Loucy (cell line): ENCODE measurements at regions not wholly inside any gene's neighbourhood (a gene's known extent, or its start where the extent isn't known, plus 50 kb on each side); places are given as distances from the start of the nearest gene placed in this dataset.

ENCODE experiments used
- H2AFZ ChIP-seq: fragments of 200-600 bp; sonication (generic); 2 replicates; pipeline ENCODE4 v1.6.0; 2016; ENCODE audit warnings: antibody characterized with exemption, mild to moderate bottlenecking, low read length, moderate library complexity
- H3F3A ChIP-seq: fragments of 200-600 bp; 2 replicates; pipeline ENCODE4 v1.6.0; 2016; ENCODE audit warnings: antibody characterized with exemption, low read depth, mild to moderate bottlenecking
- H3K27me3 ChIP-seq: fragments of 200-600 bp; sonication (generic); 2 replicates; pipeline ENCODE4 v1.6.1; 2014; ENCODE audit warnings: low read length, mild to moderate bottlenecking; ENCODE audit not compliant: insufficient read depth, poor library complexity, severe bottlenecking
- H3K36me3 ChIP-seq: fragments of 200-600 bp; sonication (generic); 2 replicates; pipeline ENCODE4 v1.6.1; 2016; ENCODE audit warnings: low read length; ENCODE audit not compliant: insufficient read depth
- H3K4me1 ChIP-seq: fragments of 200-600 bp; sonication (generic); 2 replicates; pipeline ENCODE4 v1.5.1; 2014; ENCODE audit warnings: low read length, mild to moderate bottlenecking; ENCODE audit not compliant: insufficient read depth, poor library complexity, severe bottlenecking
- H3K4me2 ChIP-seq: fragments of 200-600 bp; sonication (generic); 2 replicates; pipeline ENCODE4 v1.6.0; 2014; ENCODE audit warnings: antibody characterized with exemption, low read length, low read depth, mild to moderate bottlenecking; ENCODE audit not compliant: poor library complexity, severe bottlenecking
- H3K4me3 ChIP-seq: fragments of 200-600 bp; sonication (generic); 2 replicates; pipeline ENCODE4 v1.5.1; 2014; ENCODE audit warnings: low read length, mild to moderate bottlenecking, mixed read lengths; ENCODE audit not compliant: poor library complexity, severe bottlenecking
- H3K79me2 ChIP-seq: fragments of 200-600 bp; sonication (generic); 2 replicates; pipeline ENCODE4 v1.6.1; 2014; ENCODE audit warnings: low read length; ENCODE audit not compliant: insufficient read depth
- H3K9ac ChIP-seq: fragments of 200-600 bp; sonication (generic); 2 replicates; pipeline ENCODE4 v1.6.0; 2014; ENCODE audit warnings: mild to moderate bottlenecking, low read depth, low read length, moderate library complexity; ENCODE audit not compliant: poor library complexity, severe bottlenecking
- H3K9me2 ChIP-seq: fragments of 200-600 bp; sonication (generic); replicated peaks from 2 replicates; pipeline ENCODE4 v1.6.1; 2016; ENCODE audit warnings: low read depth, low read length, mixed read lengths
- H3K9me3 ChIP-seq: fragments of 200-600 bp; sonication (generic); 2 replicates; pipeline ENCODE4 v1.6.1; 2014; ENCODE audit warnings: mild to moderate bottlenecking, antibody characterized with exemption, low read length, low read depth; ENCODE audit not compliant: insufficient read depth
- H4K20me1 ChIP-seq: fragments of 200-600 bp; sonication (generic); 2 replicates; pipeline ENCODE4 v1.6.0; 2014; ENCODE audit warnings: antibody characterized with exemption, low read length, mild to moderate bottlenecking; ENCODE audit not compliant: insufficient read depth, poor library complexity, severe bottlenecking
- EZH2phosphoT487 ChIP-seq: fragments of 200-600 bp; IDR thresholded peaks from 2 replicates; pipeline ENCODE4 v1.6.1; 2018; ENCODE audit warnings: antibody characterized with exemption, mild to moderate bottlenecking, moderate library complexity, borderline replicate concordance
- TF ChIP-seq, protein P1 (sequence below): fragments of 200-600 bp; sonication (generic); conservative IDR thresholded peaks from 2 replicates; pipeline ENCODE4 v1.5.1; 2014; ENCODE audit warnings: mild to moderate bottlenecking, antibody characterized with exemption, low read length

DNA sequence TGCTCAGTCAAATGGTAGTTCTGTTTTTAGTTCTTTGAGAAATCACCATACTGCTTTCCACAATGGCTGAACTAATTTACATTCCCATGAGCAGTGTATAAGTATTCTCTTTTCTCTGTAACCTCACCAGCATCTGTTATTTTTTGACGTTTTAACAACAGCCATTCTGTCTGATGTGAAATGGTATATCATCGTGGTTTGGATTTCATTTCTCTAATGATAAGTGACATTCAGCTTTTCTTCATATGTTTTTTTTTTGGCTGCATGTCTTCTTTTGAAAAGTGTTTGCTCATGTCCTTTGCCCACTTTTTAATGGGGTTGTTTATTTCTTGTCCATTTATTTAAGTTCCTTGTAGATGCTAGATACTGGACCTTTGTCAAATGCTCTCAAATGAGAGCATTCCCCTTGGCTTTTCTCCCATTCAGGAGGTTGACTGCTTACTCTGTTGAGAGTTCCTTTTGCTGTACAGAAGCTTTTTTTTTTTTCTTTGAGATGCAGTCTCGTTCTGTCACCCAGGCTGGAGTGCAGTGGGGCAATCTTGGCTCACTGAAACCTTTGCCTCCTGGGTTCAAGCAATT lies 58.7 kb upstream of the RGMB start:
- no peak overlapping the region for H2AFZ ChIP-seq
- no peaks in the 10 kb centered on the region for H3K4me1 ChIP-seq
- no peaks in the 10 kb centered on the region for H3K36me3 ChIP-seq
- H3K9me3 ChIP-seq = no peaks in the 10 kb centered on the region
- TF ChIP-seq EZH2phosphoT487 = no peak
- no peaks in the 10 kb centered on the region for H3K9me2 ChIP-seq
- no peak overlapping the region for H3K4me2 ChIP-seq
- H3F3A ChIP-seq = no peaks in the 10 kb centered on the region
- H3K4me3 ChIP-seq = no peak overlapping the region
- H3K27me3 ChIP-seq = no peaks in the 10 kb centered on the region
- no peaks in the 10 kb centered on the region for H4K20me1 ChIP-seq
- no peak overlapping the region for H3K9ac ChIP-seq
- no peaks in the 10 kb centered on the region for H3K79me2 ChIP-seq

DNA sequence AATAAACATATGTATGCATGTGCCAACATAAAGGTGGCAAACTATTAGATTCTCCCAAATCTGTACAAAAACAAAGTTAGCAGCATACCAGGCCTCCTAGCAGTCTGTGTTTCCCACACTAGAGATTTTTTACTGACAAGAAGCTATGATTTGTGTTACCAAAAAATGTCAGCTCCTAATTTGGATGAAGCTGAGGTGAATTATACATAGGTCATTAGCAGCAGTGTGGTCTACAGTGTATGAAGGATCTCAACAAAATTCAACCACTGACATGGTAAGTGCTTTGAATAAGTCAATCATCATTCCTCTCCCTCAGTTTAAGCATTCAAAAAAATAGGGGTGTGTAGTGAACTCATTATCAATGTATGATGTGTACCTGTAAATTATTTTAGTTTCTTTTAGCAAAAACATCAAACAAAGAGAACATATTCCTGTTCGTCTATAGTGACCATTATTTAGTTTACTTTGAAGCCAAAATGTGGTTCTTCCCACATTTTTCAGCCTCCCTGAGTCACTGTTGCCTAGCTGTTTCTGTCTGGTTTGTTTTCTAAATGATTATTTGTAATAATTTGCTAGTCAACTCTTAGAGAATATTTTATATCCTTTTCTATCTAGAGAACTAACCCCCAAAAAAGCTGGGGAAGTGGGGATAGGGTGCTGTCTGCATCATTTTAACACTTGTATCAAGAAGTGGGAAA lies 52.1 kb upstream of the RGMB start:
- Histone ChIP-seq H3K9ac (no peak overlapping the region), H2AFZ (no peak overlapping the region), H3K4me2 (no peak overlapping the region), H3K4me3 (no peak overlapping the region), H3K4me1 (no peaks in the 10 kb centered on the region), H4K20me1 (no peaks in the 10 kb centered on the region), H3K36me3 (no peaks in the 10 kb centered on the region), H3K79me2 (no peaks in the 10 kb centered on the region), H3F3A (no peaks in the 10 kb centered on the region), H3K9me2 (no peaks in the 10 kb centered on the region), H3K9me3 (no peaks in the 10 kb centered on the region), H3K27me3 (no peaks in the 10 kb centered on the region)
- TF ChIP-seq EZH2phosphoT487 = no peak
- TF ChIP-seq, protein P1, sequence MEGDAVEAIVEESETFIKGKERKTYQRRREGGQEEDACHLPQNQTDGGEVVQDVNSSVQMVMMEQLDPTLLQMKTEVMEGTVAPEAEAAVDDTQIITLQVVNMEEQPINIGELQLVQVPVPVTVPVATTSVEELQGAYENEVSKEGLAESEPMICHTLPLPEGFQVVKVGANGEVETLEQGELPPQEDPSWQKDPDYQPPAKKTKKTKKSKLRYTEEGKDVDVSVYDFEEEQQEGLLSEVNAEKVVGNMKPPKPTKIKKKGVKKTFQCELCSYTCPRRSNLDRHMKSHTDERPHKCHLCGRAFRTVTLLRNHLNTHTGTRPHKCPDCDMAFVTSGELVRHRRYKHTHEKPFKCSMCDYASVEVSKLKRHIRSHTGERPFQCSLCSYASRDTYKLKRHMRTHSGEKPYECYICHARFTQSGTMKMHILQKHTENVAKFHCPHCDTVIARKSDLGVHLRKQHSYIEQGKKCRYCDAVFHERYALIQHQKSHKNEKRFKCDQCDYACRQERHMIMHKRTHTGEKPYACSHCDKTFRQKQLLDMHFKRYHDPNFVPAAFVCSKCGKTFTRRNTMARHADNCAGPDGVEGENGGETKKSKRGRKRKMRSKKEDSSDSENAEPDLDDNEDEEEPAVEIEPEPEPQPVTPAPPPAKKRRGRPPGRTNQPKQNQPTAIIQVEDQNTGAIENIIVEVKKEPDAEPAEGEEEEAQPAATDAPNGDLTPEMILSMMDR = no peak

DNA sequence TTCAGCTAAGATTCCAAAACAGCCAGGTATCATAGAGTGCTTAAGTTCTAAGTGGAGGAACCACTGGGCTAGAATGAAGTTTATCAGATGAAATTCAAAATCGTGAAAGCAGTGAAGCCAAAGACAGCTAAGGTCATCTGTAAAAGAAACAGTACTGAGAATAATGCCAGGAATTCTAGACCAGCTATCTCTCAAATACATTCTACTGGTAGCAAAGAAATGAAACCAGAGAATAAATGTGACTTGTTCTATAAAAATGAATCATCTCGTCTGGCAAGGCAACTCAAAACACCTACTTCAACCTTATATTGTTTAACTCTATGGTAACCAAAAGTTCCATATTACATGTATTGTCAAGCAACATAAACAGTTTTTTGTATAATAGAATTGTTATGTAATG lies 51.3 kb upstream of the RGMB start:
- Histone ChIP-seq H3K9me3 (no peaks in the 10 kb centered on the region), H2AFZ (no peak overlapping the region), H3K4me2 (no peak overlapping the region), H3K9me2 (no peaks in the 10 kb centered on the region), H3K9ac (no peak overlapping the region), H3K79me2 (no peaks in the 10 kb centered on the region), H3K4me3 (no peak overlapping the region), H3K27me3 (no peaks in the 10 kb centered on the region), H4K20me1 (no peaks in the 10 kb centered on the region), H3F3A (no peaks in the 10 kb centered on the region), H3K36me3 (no peaks in the 10 kb centered on the region), H3K4me1 (no peaks in the 10 kb centered on the region)
- TF ChIP-seq EZH2phosphoT487 = no peak
- TF ChIP-seq, protein P1 = no peak

DNA sequence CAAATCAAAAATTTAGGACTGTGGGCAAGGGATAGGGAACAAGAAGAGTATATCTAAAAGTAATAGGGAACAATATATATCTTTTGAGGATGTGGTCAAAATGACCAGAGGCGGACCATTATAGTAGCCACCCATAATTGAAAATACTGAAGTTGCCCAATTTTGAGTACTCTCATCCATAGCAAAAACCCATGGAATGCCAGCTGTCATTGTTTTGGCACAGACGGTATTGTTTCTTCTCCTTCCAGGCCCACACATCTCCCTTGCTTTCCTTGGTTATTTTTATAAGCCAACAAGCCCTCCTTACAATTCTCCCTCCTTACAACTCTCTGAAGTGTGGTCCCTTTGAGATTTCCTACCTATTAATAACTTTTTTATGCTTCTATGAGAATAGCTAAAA lies 50.4 kb upstream of the RGMB start:
- TF ChIP-seq, protein P1 = no peak
- no peak for TF ChIP-seq EZH2phosphoT487
- no peaks in the 10 kb centered on the region for H4K20me1 ChIP-seq
- no peaks in the 10 kb centered on the region for H3K9me3 ChIP-seq
- H3K9ac ChIP-seq = no peak overlapping the region
- H2AFZ ChIP-seq = no peak overlapping the region
- H3K4me1 ChIP-seq = no peaks in the 10 kb centered on the region
- H3K9me2 ChIP-seq = no peaks in the 10 kb centered on the region
- no peaks in the 10 kb centered on the region for H3K79me2 ChIP-seq
- H3K27me3 ChIP-seq = no peaks in the 10 kb centered on the region
- no peaks in the 10 kb centered on the region for H3F3A ChIP-seq
- no peak overlapping the region for H3K4me2 ChIP-seq
- H3K36me3 ChIP-seq = no peaks in the 10 kb centered on the region
- H3K4me3 ChIP-seq = no peak overlapping the region
